Mammary epithelial cell (primary cell): ENCODE measurements at regions not wholly inside any gene's neighbourhood (a gene's known extent, or its start where the extent isn't known, plus 50 kb on each side); places are given as distances from the start of the nearest gene placed in this dataset.

Experiments
- EZH2 ChIP-seq: IDR thresholded peaks from 2 replicates; pipeline ENCODE4 v1.6.1; 2012; ENCODE audit warnings: low read length, inconsistent platforms, borderline replicate concordance
- TF ChIP-seq, protein P1 (sequence below), 2 donors: IDR thresholded peaks in 1 of 2; conservative IDR thresholded peaks in 1 of 2; 2 replicates each; pipeline ENCODE4 v1.5.1; 2011 to 2012; ENCODE audit warnings: inconsistent platforms in 2 of 2, low read length in 2 of 2, mild to moderate bottlenecking in 2 of 2, control low read depth in 1 of 2, low read depth in 1 of 2; ENCODE audit not compliant: insufficient read depth in 1 of 2; ENCODE audit errors: extremely low read depth in 1 of 2

GRCh38 chr2:181780657-181781056, 100.3 kb upstream of the NEUROD1 start:
- TF ChIP-seq, protein P1, sequence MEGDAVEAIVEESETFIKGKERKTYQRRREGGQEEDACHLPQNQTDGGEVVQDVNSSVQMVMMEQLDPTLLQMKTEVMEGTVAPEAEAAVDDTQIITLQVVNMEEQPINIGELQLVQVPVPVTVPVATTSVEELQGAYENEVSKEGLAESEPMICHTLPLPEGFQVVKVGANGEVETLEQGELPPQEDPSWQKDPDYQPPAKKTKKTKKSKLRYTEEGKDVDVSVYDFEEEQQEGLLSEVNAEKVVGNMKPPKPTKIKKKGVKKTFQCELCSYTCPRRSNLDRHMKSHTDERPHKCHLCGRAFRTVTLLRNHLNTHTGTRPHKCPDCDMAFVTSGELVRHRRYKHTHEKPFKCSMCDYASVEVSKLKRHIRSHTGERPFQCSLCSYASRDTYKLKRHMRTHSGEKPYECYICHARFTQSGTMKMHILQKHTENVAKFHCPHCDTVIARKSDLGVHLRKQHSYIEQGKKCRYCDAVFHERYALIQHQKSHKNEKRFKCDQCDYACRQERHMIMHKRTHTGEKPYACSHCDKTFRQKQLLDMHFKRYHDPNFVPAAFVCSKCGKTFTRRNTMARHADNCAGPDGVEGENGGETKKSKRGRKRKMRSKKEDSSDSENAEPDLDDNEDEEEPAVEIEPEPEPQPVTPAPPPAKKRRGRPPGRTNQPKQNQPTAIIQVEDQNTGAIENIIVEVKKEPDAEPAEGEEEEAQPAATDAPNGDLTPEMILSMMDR (conservative IDR thresholded peaks at IDR 0.05 in 1 of 2, IDR thresholded peaks at IDR 0.05 in 1 of 2; ENCODE audit: extremely low read depth in 1 of 2, insufficient read depth in 1 of 2, low read depth in 1 of 2, low read length in 2 of 2) = no peak
- TF ChIP-seq EZH2 = no peak
